ENCODE measurements at regions not wholly inside any gene's neighbourhood (a gene's known extent, or its start where the extent isn't known, plus 50 kb on each side); places are given as distances from the start of the nearest gene placed in this dataset.

GRCh38 chr7:145645135-145645515, 471.5 kb upstream of the CNTNAP2 start:
- DNase-seq (ENCODE audit: low spot score): no peak

- no peak for DNase-seq (ENCODE audit: low spot score)
Observed at GRCh38 chr7:145644426-145645134, 472.0 kb upstream of the CNTNAP2 start.

- DNase-seq (ENCODE audit: low spot score): no peak
Observed at GRCh38 chr7:145643981-145644380, 472.6 kb upstream of the CNTNAP2 start.

DNA sequence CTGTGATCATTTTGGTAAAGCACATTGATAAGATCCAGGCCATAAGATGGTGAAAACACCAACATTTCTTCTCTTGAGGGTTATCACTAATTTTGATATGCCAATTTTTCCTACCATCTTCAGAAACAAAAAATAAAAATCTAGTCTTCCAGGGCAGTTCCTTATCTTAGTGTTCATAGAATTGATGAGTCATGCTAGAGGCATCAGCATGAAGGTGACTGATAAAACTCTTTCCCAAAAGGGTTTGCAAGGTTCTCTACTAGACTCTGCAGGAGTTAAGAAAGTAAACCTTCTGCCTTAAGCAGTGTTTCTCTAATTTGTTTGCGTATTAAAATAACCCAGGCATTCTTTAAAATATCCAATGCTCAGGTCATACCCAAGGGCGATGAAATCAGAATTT, 483.1 kb upstream of the CNTNAP2 start:
- DNase-seq (ENCODE audit: low spot score): no peak

GRCh38 chr7:145624618-145625017, 492.0 kb upstream of the CNTNAP2 start:
- no peak for DNase-seq (ENCODE audit: low spot score)

DNA sequence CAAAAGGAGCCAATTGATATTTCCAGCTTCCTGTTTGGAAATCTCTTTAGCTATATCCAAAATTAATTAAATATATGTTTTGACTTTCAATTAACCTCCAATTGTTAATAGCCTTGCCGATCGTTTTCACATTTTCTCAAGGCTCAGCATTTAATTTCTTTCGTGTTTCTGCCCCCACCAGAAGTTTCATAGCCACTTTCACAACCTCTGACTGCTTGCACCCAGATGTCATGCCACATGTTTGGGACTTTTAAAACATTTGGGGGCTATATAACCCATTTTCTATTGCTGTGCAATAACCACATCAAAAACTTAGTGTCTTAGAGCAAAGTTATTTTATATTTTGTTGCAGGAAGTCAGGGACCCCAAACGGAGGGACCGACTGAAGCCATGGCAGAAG, 510.6 kb upstream of the CNTNAP2 start:
- DNase-seq (ENCODE audit: low spot score): no peak

GRCh38 chr7:145599376-145599775, 517.2 kb upstream of the CNTNAP2 start:
- no peak for DNase-seq (ENCODE audit: low spot score)

- DNase-seq (ENCODE audit: low spot score): no peak
Observed at GRCh38 chr7:145584401-145584800, 532.2 kb upstream of the CNTNAP2 start.

GRCh38 chr7:145582742-145583303, 533.8 kb upstream of the CNTNAP2 start:
- no peak for DNase-seq (ENCODE audit: low spot score)

DNA sequence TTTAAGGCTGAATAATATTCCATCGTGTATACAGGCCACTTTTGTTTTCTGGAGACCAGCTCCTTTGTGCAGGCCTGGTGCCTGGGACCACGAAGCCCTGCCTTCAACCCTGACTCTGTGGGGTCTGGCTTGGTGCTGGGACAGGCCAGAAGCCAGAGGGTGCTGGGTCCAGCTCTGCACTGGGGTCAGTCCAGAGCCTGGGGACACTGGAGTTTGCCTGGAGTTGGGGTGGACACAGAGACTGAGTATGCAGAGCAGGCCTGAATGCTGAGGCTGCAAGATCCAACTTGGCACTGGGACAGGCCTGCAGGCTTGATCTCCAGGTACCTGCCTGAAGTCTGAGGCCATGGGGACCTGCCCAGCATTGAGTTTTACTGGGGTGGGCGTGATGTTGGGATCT, 558.8 kb upstream of the CNTNAP2 start:
- DNase-seq (ENCODE audit: low spot score): no peak

DNA sequence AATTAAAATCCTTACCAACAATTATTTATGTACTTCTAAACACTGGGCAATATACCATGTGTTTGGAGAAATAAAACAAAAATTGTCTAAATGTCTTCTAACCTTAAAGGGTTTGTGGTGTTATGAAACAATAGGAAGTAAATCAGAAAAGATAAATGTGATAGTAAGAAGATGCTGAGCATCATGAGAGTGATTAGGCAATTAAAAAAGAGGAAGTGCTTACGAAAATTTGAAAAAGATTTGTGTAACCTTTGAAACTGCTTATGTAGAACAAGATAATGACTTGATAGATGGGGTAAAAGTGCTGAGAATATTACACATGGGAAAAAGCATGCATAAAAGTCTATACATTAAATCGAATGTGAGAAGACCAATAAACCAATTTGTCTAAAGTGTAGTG, 573.4 kb upstream of the CNTNAP2 start:
- no peak for DNase-seq (ENCODE audit: low spot score)

- no peak for DNase-seq (ENCODE audit: low spot score)
Observed at GRCh38 chr7:145539910-145540309, 576.7 kb upstream of the CNTNAP2 start.

- DNase-seq (ENCODE audit: low spot score): no peak
Observed at GRCh38 chr7:145534301-145534700, 582.3 kb upstream of the CNTNAP2 start.

GRCh38 chr7:145520284-145520683, 596.3 kb upstream of the CNTNAP2 start:
- DNase-seq (ENCODE audit: low spot score): no peak

DNA sequence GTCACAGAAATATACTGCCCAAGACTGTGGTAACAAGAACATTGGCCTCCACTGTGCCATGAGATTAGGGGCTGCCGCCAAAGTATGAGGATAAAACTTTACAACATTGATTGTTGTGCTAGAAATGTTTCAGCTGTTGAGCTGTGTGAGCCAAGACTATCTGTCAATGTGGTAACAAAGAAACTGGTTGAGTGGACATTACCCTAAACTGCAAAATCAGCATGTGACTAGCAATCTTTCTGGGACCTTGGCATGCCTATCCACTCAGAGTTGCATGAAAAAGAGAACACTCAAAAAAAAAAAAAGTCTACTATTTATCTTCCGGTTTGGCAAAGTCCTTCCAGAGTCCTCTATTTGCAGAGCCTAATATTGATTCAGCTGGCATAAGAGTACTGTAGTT, 605.6 kb upstream of the CNTNAP2 start:
- no peak for DNase-seq (ENCODE audit: low spot score)

DNA sequence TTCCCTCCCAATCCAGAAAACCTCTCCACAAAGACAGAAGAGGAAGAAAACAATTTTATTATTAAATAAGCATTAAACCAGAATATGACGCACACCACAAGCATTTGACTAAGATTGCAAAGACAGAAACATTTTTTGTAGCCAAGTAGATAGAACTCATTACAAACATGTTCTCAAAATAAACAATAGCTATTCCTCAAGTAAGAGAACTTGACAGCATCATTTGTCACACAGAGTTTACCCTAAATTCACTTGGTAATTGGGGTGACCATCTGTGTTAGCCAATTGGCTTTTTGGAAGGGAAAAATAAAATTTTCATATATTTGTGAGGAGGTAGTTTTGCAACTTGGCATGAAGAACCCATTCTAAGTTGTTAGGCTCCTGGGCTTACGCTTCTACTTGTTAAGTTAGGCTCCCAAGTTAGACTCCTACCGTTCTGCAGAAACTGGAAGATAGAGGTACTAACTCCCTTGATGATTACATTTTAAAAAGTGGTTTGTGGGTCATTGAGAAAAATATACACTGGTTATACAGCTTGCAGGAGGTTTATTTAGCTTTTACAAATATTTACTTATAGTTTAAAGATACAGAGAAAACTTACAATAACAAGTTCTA, 618.6 kb upstream of the CNTNAP2 start:
- DNase-seq (ENCODE audit: low spot score): no peak

DNA sequence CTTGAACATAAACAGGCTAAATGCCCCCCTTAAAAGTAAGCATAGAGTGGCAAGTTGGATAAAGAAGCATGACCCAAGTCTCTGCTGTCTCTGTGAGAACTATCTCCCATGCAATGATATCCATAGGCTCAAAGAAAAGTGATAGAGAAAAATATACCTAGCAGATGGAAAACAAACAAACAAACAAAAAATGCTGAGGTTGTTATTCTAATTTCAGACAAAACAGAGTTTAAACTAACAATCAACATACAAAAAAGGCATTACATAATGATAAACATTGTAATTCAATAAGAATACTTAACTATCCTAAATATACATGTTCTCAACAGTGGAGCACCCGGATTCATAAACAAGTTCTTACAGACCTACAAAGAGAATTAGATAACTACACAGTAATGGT, 626.2 kb upstream of the CNTNAP2 start:
- DNase-seq (ENCODE audit: low spot score): no peak

- no peak for DNase-seq (ENCODE audit: low spot score)
Observed at GRCh38 chr7:145489609-145490008, 627.0 kb upstream of the CNTNAP2 start.

- DNase-seq (ENCODE audit: low spot score): no peak
Observed at GRCh38 chr7:145488816-145489215, 627.8 kb upstream of the CNTNAP2 start.

GRCh38 chr7:145481985-145482384, 634.6 kb upstream of the CNTNAP2 start:
- DNase-seq (ENCODE audit: low spot score): no peak

DNA sequence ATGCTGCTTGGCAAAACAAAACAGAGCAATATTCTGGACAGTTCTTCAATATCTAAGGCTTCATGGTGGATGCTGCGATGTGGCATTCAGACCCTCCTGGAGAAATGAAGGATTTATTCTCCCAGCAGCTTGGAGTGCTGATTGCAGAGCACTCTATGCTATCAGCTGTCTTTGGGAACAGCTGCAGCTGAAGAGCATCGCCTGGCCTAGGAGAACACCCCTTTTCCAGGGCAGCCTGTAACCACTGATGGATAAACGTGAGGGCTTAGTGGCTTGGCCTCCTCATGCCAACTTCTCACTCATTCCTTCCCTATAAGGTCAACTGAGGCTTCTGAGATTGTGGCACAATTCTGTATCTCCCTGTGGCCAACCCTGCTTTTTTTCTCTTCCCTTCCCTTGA, 638.1 kb upstream of the CNTNAP2 start:
- DNase-seq (ENCODE audit: low spot score): no peak

DNA sequence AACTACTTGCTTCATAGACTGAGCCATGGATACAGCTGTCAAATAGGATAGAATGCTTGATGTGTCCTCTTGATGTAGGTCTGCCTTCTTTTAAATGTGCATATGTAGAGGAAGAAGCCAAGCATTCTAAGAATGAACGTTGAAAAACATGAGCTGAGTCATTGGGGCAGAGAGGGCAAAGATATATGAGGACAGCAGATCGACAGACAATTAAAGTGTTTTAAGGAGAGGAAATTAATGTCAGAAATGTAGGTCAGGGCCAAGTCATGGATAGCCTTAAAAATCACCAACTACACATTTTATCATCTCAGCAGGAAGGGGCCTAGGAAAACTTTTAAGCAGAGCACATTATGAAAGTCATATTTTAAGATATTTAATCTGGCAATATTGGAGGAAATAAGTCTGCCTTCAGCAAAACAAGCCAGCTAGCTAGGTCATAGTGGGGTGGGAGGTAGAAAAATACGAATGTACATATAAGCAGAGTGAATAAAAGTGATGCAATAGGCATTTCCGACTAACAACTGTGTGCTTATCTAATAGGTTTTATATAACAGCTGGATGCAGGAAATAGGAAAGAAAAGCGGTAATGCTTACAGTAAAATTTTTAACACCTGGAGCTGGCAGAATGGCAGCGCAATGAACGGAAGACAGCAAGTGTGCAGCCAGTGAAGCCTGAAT, 638.3 kb upstream of the TPK1 start:
- no peak for DNase-seq (ENCODE audit: low spot score)

GRCh38 chr7:145471883-145472282, 636.0 kb upstream of the TPK1 start:
- DNase-seq (ENCODE audit: low spot score): no peak
